ENCODE measurements at regions not wholly inside any gene's neighbourhood (a gene's known extent, or its start where the extent isn't known, plus 50 kb on each side); places are given as distances from the start of the nearest gene placed in this dataset.

- no peak for DNase-seq (ENCODE audit: low read depth, low spot score)
- Histone ChIP-seq H3K4me3 (no peak overlapping the region), H3K9ac (ENCODE audit: insufficient read length) (no peak overlapping the region), H3K9me3 (ENCODE audit: low read depth, low read length) (no peaks in the 10 kb centered on the region), H3K27ac (no peak overlapping the region), H3K36me3 (ENCODE audit: insufficient read depth, low read length) (no peaks in the 10 kb centered on the region)
- no peak for TF ChIP-seq FOXP2 (optimal IDR thresholded peaks at IDR 0.05; ENCODE audit: control extremely low read depth, extremely low read length, insufficient read depth)
- TF ChIP-seq POLR2AphosphoS5 (IDR thresholded peaks at IDR 0.05; ENCODE audit: borderline replicate concordance, low read depth, low read length): no peak
- TF ChIP-seq EZH2 (IDR thresholded peaks at IDR 0.05): no peak
Measured at GRCh38 chr12:3998968-3999792, 126.0 kb upstream of the PARP11 start.

- no peak for DNase-seq (ENCODE audit: low read depth, low spot score)
- no peak overlapping the region for H3K27ac ChIP-seq
- TF ChIP-seq EZH2 (IDR thresholded peaks at IDR 0.05) (no peak), POLR2AphosphoS5 (IDR thresholded peaks at IDR 0.05; ENCODE audit: borderline replicate concordance, low read depth, low read length) (no peak), FOXP2 (optimal IDR thresholded peaks at IDR 0.05; ENCODE audit: control extremely low read depth, extremely low read length, insufficient read depth) (no peak)
- H3K4me3 ChIP-seq: no peak overlapping the region
- no peaks in the 10 kb centered on the region for H3K36me3 ChIP-seq (ENCODE audit: insufficient read depth, low read length)
- no peak overlapping the region for H3K9ac ChIP-seq (ENCODE audit: insufficient read length)
- no peaks in the 10 kb centered on the region for H3K9me3 ChIP-seq (ENCODE audit: low read depth, low read length)
Measured at GRCh38 chr12:3998397-3998796, 125.2 kb upstream of the PARP11 start.

- Histone ChIP-seq H3K27ac (no peak overlapping the region), H3K4me3 (no peak overlapping the region), H3K9ac (ENCODE audit: insufficient read length) (no peak overlapping the region), H3K9me3 (ENCODE audit: low read depth, low read length) (no peaks in the 10 kb centered on the region), H3K36me3 (ENCODE audit: insufficient read depth, low read length) (no peaks in the 10 kb centered on the region)
- TF ChIP-seq POLR2AphosphoS5 (IDR thresholded peaks at IDR 0.05; ENCODE audit: borderline replicate concordance, low read depth, low read length) (no peak), FOXP2 (optimal IDR thresholded peaks at IDR 0.05; ENCODE audit: control extremely low read depth, extremely low read length, insufficient read depth) (no peak), EZH2 (IDR thresholded peaks at IDR 0.05) (no peak)
- DNase-seq (ENCODE audit: low read depth, low spot score): no peak
Measured at GRCh38 chr12:3996322-3996721, 123.1 kb upstream of the PARP11 start.

- Histone ChIP-seq H3K36me3 (ENCODE audit: insufficient read depth, low read length) (no peaks in the 10 kb centered on the region), H3K4me3 (no peak overlapping the region), H3K27ac (no peak overlapping the region), H3K9ac (ENCODE audit: insufficient read length) (no peak overlapping the region), H3K9me3 (ENCODE audit: low read depth, low read length) (no peaks in the 10 kb centered on the region)
- DNase-seq (ENCODE audit: low read depth, low spot score): no peak
- TF ChIP-seq POLR2AphosphoS5 (IDR thresholded peaks at IDR 0.05; ENCODE audit: borderline replicate concordance, low read depth, low read length) (no peak), EZH2 (IDR thresholded peaks at IDR 0.05) (no peak), FOXP2 (optimal IDR thresholded peaks at IDR 0.05; ENCODE audit: control extremely low read depth, extremely low read length, insufficient read depth) (no peak)
Measured at GRCh38 chr12:3995306-3995705, 122.1 kb upstream of the PARP11 start.

- Histone ChIP-seq H3K27ac (no peak overlapping the region), H3K4me3 (no peak overlapping the region), H3K9ac (ENCODE audit: insufficient read length) (no peak overlapping the region), H3K9me3 (ENCODE audit: low read depth, low read length) (no peaks in the 10 kb centered on the region), H3K36me3 (ENCODE audit: insufficient read depth, low read length) (no peaks in the 10 kb centered on the region)
- DNase-seq (ENCODE audit: low read depth, low spot score): no peak
- TF ChIP-seq POLR2AphosphoS5 (IDR thresholded peaks at IDR 0.05; ENCODE audit: borderline replicate concordance, low read depth, low read length): no peak
- TF ChIP-seq FOXP2 (optimal IDR thresholded peaks at IDR 0.05; ENCODE audit: control extremely low read depth, extremely low read length, insufficient read depth): no peak
Measured at GRCh38 chr12:3994500-3994899, 121.3 kb upstream of the PARP11 start.

- H3K36me3 ChIP-seq (ENCODE audit: insufficient read depth, low read length): no peaks in the 10 kb centered on the region
- H3K9ac ChIP-seq (ENCODE audit: insufficient read length): no peak overlapping the region
- TF ChIP-seq EZH2 (IDR thresholded peaks at IDR 0.05) (no peak), FOXP2 (optimal IDR thresholded peaks at IDR 0.05; ENCODE audit: control extremely low read depth, extremely low read length, insufficient read depth) (no peak), POLR2AphosphoS5 (IDR thresholded peaks at IDR 0.05; ENCODE audit: borderline replicate concordance, low read depth, low read length) (no peak)
- DNase-seq (ENCODE audit: low read depth, low spot score): no peak
- no peak overlapping the region for H3K4me3 ChIP-seq
- H3K27ac ChIP-seq: no peak overlapping the region
- no peaks in the 10 kb centered on the region for H3K9me3 ChIP-seq (ENCODE audit: low read depth, low read length)
Measured at GRCh38 chr12:3992945-3993344, 119.7 kb upstream of the PARP11 start.

GRCh38 chr12:3991798-3992580 lies 118.8 kb upstream of the PARP11 start:
- no peak for DNase-seq (ENCODE audit: low read depth, low spot score)

GRCh38 chr12:3990501-3991280 lies 117.5 kb upstream of the PARP11 start:
- Histone ChIP-seq H3K9me3 (ENCODE audit: low read depth, low read length) (no peaks in the 10 kb centered on the region), H3K4me3 (no peak overlapping the region), H3K36me3 (ENCODE audit: insufficient read depth, low read length) (no peaks in the 10 kb centered on the region), H3K27ac (no peak overlapping the region), H3K9ac (ENCODE audit: insufficient read length) (no peak overlapping the region)
- DNase-seq (ENCODE audit: low read depth, low spot score): no peak
- no peak for TF ChIP-seq EZH2 (IDR thresholded peaks at IDR 0.05)
- TF ChIP-seq FOXP2 (optimal IDR thresholded peaks at IDR 0.05; ENCODE audit: control extremely low read depth, extremely low read length, insufficient read depth): no peak
- TF ChIP-seq POLR2AphosphoS5 (IDR thresholded peaks at IDR 0.05; ENCODE audit: borderline replicate concordance, low read depth, low read length): no peak

More at GRCh38 chr12:3991798-3992580, 118.8 kb upstream of the PARP11 start:
- Histone ChIP-seq H3K9ac (ENCODE audit: insufficient read length) (no peak overlapping the region), H3K36me3 (ENCODE audit: insufficient read depth, low read length) (no peaks in the 10 kb centered on the region), H3K27ac (no peak overlapping the region), H3K4me3 (no peak overlapping the region), H3K9me3 (ENCODE audit: low read depth, low read length) (no peaks in the 10 kb centered on the region)
- TF ChIP-seq FOXP2 (optimal IDR thresholded peaks at IDR 0.05; ENCODE audit: control extremely low read depth, extremely low read length, insufficient read depth) (no peak), EZH2 (IDR thresholded peaks at IDR 0.05) (no peak), POLR2AphosphoS5 (IDR thresholded peaks at IDR 0.05; ENCODE audit: borderline replicate concordance, low read depth, low read length) (no peak)

Data from SK-N-MC (cell line).